ENCODE measurements at regions not wholly inside any gene's neighbourhood (a gene's known extent, or its start where the extent isn't known, plus 50 kb on each side); places are given as distances from the start of the nearest gene placed in this dataset.
"Not testable (repeated sequence)": the region's sequence is repeated elsewhere in the genome, so short reads cannot be mapped to it uniquely, and the experiment has no call there.

DNA sequence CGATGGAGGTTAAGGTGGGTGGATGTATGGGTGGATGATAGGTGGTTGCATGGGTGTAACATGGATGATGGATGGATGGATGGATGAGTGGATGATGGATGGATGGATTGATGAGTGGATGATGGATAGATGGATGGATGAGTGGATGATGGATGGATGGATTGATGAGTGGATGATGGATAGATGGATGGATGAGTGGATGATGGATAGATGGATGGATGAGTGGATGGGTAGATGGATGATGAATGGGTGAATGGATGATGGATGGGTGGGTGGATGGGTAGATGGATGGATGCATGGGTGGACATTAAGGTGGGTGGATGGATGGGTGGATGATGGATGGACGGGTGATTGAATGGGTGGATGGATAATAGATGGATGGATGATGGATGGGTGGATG lies 136.5 kb upstream of the FOXD4L5 start:
- TF ChIP-seq POLR2A (IDR thresholded peaks at IDR 0.05; ENCODE audit: low read length); GATA1 (IDR thresholded peaks at IDR 0.05; ENCODE audit: low read depth, low read length): not testable (repeated sequence)
